H1 (cell line): ENCODE measurements at regions not wholly inside any gene's neighbourhood (a gene's known extent, or its start where the extent isn't known, plus 50 kb on each side); places are given as distances from the start of the nearest gene placed in this dataset.

Experiments used
- FOSL1 ChIP-seq: IDR thresholded peaks from 2 replicates; pipeline ENCODE4 v1.6.1; 2011; ENCODE audit warnings: mild to moderate bottlenecking, low read depth, low read length, moderate library complexity; ENCODE audit not compliant: insufficient read depth
- TF ChIP-seq, protein P1 (sequence below): fragments of 300-600 bp; sonication (generic); IDR thresholded peaks from 2 replicates; pipeline ENCODE4 v1.7.1; 2012; ENCODE audit warnings: low read length, moderate library complexity, mild to moderate bottlenecking, inconsistent platforms; ENCODE audit not compliant: insufficient replicate concordance

GRCh38 chr6:129764761-129765407, 54.9 kb upstream of the ARHGAP18 start (continued):
- TF ChIP-seq, protein P1, sequence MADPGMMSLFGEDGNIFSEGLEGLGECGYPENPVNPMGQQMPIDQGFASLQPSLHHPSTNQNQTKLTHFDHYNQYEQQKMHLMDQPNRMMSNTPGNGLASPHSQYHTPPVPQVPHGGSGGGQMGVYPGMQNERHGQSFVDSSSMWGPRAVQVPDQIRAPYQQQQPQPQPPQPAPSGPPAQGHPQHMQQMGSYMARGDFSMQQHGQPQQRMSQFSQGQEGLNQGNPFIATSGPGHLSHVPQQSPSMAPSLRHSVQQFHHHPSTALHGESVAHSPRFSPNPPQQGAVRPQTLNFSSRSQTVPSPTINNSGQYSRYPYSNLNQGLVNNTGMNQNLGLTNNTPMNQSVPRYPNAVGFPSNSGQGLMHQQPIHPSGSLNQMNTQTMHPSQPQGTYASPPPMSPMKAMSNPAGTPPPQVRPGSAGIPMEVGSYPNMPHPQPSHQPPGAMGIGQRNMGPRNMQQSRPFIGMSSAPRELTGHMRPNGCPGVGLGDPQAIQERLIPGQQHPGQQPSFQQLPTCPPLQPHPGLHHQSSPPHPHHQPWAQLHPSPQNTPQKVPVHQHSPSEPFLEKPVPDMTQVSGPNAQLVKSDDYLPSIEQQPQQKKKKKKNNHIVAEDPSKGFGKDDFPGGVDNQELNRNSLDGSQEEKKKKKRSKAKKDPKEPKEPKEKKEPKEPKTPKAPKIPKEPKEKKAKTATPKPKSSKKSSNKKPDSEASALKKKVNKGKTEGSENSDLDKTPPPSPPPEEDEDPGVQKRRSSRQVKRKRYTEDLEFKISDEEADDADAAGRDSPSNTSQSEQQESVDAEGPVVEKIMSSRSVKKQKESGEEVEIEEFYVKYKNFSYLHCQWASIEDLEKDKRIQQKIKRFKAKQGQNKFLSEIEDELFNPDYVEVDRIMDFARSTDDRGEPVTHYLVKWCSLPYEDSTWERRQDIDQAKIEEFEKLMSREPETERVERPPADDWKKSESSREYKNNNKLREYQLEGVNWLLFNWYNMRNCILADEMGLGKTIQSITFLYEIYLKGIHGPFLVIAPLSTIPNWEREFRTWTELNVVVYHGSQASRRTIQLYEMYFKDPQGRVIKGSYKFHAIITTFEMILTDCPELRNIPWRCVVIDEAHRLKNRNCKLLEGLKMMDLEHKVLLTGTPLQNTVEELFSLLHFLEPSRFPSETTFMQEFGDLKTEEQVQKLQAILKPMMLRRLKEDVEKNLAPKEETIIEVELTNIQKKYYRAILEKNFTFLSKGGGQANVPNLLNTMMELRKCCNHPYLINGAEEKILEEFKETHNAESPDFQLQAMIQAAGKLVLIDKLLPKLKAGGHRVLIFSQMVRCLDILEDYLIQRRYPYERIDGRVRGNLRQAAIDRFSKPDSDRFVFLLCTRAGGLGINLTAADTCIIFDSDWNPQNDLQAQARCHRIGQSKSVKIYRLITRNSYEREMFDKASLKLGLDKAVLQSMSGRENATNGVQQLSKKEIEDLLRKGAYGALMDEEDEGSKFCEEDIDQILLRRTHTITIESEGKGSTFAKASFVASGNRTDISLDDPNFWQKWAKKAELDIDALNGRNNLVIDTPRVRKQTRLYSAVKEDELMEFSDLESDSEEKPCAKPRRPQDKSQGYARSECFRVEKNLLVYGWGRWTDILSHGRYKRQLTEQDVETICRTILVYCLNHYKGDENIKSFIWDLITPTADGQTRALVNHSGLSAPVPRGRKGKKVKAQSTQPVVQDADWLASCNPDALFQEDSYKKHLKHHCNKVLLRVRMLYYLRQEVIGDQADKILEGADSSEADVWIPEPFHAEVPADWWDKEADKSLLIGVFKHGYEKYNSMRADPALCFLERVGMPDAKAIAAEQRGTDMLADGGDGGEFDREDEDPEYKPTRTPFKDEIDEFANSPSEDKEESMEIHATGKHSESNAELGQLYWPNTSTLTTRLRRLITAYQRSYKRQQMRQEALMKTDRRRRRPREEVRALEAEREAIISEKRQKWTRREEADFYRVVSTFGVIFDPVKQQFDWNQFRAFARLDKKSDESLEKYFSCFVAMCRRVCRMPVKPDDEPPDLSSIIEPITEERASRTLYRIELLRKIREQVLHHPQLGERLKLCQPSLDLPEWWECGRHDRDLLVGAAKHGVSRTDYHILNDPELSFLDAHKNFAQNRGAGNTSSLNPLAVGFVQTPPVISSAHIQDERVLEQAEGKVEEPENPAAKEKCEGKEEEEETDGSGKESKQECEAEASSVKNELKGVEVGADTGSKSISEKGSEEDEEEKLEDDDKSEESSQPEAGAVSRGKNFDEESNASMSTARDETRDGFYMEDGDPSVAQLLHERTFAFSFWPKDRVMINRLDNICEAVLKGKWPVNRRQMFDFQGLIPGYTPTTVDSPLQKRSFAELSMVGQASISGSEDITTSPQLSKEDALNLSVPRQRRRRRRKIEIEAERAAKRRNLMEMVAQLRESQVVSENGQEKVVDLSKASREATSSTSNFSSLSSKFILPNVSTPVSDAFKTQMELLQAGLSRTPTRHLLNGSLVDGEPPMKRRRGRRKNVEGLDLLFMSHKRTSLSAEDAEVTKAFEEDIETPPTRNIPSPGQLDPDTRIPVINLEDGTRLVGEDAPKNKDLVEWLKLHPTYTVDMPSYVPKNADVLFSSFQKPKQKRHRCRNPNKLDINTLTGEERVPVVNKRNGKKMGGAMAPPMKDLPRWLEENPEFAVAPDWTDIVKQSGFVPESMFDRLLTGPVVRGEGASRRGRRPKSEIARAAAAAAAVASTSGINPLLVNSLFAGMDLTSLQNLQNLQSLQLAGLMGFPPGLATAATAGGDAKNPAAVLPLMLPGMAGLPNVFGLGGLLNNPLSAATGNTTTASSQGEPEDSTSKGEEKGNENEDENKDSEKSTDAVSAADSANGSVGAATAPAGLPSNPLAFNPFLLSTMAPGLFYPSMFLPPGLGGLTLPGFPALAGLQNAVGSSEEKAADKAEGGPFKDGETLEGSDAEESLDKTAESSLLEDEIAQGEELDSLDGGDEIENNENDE: no peak
- no peak for TF ChIP-seq FOSL1
- TF ChIP-seq, all 59 proteins: peak for 0
